RPMI7951 (cell line): ENCODE measurements at regions not wholly inside any gene's neighbourhood (a gene's known extent, or its start where the extent isn't known, plus 50 kb on each side); places are given as distances from the start of the nearest gene placed in this dataset.
A peak's percentile ranks its signal among the peaks of the same experiment; 100 is the strongest.

ENCODE experiments used
- DNase-seq: peaks from one replicate; pipeline ENCODE4 v3.0.0-alpha.2; 2012; ENCODE audit warnings: low read depth

GRCh38 chr16:80189476-80190175 lies 351.2 kb upstream of the DYNLRB2 start:
- no peak for DNase-seq

GRCh38 chr16:80176114-80176513 lies 364.7 kb upstream of the DYNLRB2 start:
- DNase-seq = peak; percentile 79

GRCh38 chr16:80175011-80175410 lies 365.8 kb upstream of the DYNLRB2 start:
- no peak for DNase-seq

GRCh38 chr16:80174416-80174815 lies 366.4 kb upstream of the DYNLRB2 start:
- DNase-seq = peak; percentile 80

- no peak for DNase-seq
These were observed 369.0 kb upstream of the DYNLRB2 start for GRCh38 chr16:80171746-80172145.

GRCh38 chr16:80171199-80171598 lies 369.6 kb upstream of the DYNLRB2 start:
- no peak for DNase-seq

GRCh38 chr16:80167657-80168390 lies 373.0 kb upstream of the DYNLRB2 start:
- DNase-seq = peak; percentile 60

GRCh38 chr16:80166082-80166481 lies 374.7 kb upstream of the DYNLRB2 start:
- no peak for DNase-seq

- DNase-seq = no peak
These were observed 375.7 kb upstream of the DYNLRB2 start for GRCh38 chr16:80164966-80165550.

GRCh38 chr16:80163339-80163738 lies 377.5 kb upstream of the DYNLRB2 start:
- no peak for DNase-seq

GRCh38 chr16:80161799-80162739 lies 378.7 kb upstream of the DYNLRB2 start:
- no peak for DNase-seq

GRCh38 chr16:80158766-80159165 lies 382.0 kb upstream of the DYNLRB2 start:
- DNase-seq = peak; percentile 88

GRCh38 chr16:80151722-80152111 lies 389.1 kb upstream of the DYNLRB2 start:
- no peak for DNase-seq

GRCh38 chr16:80150978-80151721 lies 389.6 kb upstream of the DYNLRB2 start:
- DNase-seq = no peak

GRCh38 chr16:80148826-80149225 lies 392.0 kb upstream of the DYNLRB2 start:
- DNase-seq = no peak

- DNase-seq = peak; percentile 48
These were observed 393.7 kb upstream of the DYNLRB2 start for GRCh38 chr16:80147026-80147655.

- DNase-seq = peak; percentile 40
These were observed 396.6 kb upstream of the DYNLRB2 start for GRCh38 chr16:80144191-80144590.

GRCh38 chr16:80142940-80143339 lies 397.9 kb upstream of the DYNLRB2 start:
- DNase-seq = no peak

GRCh38 chr16:80142281-80142680 lies 398.5 kb upstream of the DYNLRB2 start:
- DNase-seq = no peak

- DNase-seq = no peak
These were observed 411.0 kb upstream of the DYNLRB2 start for GRCh38 chr16:80129791-80130190.

- no peak for DNase-seq
These were observed 415.1 kb upstream of the DYNLRB2 start for GRCh38 chr16:80125677-80126076.
